SK-N-SH treated with all-trans-retinoic acid at 6 μM for 48 hours (cell line): ENCODE measurements at regions not wholly inside any gene's neighbourhood (a gene's known extent, or its start where the extent isn't known, plus 50 kb on each side); places are given as distances from the start of the nearest gene placed in this dataset.

Experiments used
- ATAC-seq: fragments of 200-7000 bp; cut with Tn5 transposase; 3 replicates; pipeline ENCODE4 v1.9.1; 2020; ENCODE audit warnings: mild to moderate bottlenecking, moderate library complexity
- ARNTL ChIP-seq: fragments of 450-650 bp; formaldehyde crosslinking; IDR thresholded peaks from 2 replicates; pipeline ENCODE4 v1.5.0; 2020; ENCODE audit warnings: low read depth, mild to moderate bottlenecking, moderate library complexity, borderline replicate concordance
- BACH2 ChIP-seq: fragments of 250-450 bp; sonication (Bioruptor Pico); IDR thresholded peaks from 2 replicates; pipeline ENCODE4 v1.9.0; 2021; ENCODE audit warnings: mild to moderate bottlenecking, borderline replicate concordance
- CSDC2 ChIP-seq: fragments of 250-450 bp; sonication (Bioruptor Pico); IDR thresholded peaks from 2 replicates; pipeline ENCODE4 v1.5.0; 2020; ENCODE audit warnings: mild to moderate bottlenecking, moderate library complexity
- CSRNP3 ChIP-seq: fragments of 250-450 bp; sonication (Bioruptor Pico); IDR thresholded peaks from 2 replicates; pipeline ENCODE4 v1.5.1; 2021; ENCODE audit warnings: mild to moderate bottlenecking, moderate library complexity
- ESRRG ChIP-seq: fragments of 250-450 bp; sonication (Bioruptor Pico); IDR thresholded peaks from 2 replicates; pipeline ENCODE4 v1.6.1; 2021; ENCODE audit warnings: mild to moderate bottlenecking
- GLIS3 ChIP-seq: fragments of 250-450 bp; sonication (Bioruptor Pico); IDR thresholded peaks from 2 replicates; pipeline ENCODE4 v1.5.0; 2020; ENCODE audit warnings: mild to moderate bottlenecking, moderate library complexity
- ISL1 ChIP-seq: fragments of 250-450 bp; sonication (Bioruptor Pico); IDR thresholded peaks from 2 replicates; pipeline ENCODE4 v2.1.2; 2022; ENCODE audit warnings: mild to moderate bottlenecking, moderate library complexity
- OSR1 ChIP-seq: fragments of 250-450 bp; sonication (Bioruptor Pico); IDR thresholded peaks from 2 replicates; pipeline ENCODE4 v1.8.0; 2022; ENCODE audit warnings: moderate library complexity, mild to moderate bottlenecking, inconsistent platforms
- PATZ1 ChIP-seq: fragments of 250-450 bp; sonication (Bioruptor Pico); IDR thresholded peaks from 2 replicates; pipeline ENCODE4 v1.8.0; 2020; ENCODE audit warnings: mild to moderate bottlenecking, moderate library complexity, borderline replicate concordance
- PPARA ChIP-seq: fragments of 250-450 bp; sonication (Bioruptor Pico); IDR thresholded peaks from 2 replicates; pipeline ENCODE4 v1.5.0; 2020; ENCODE audit warnings: mild to moderate bottlenecking, borderline replicate concordance
- RARB ChIP-seq: fragments of 250-450 bp; sonication (Bioruptor Pico); IDR thresholded peaks from 2 replicates; pipeline ENCODE4 v1.8.0; 2021; ENCODE audit warnings: mild to moderate bottlenecking, moderate library complexity
- SNAI2 ChIP-seq: fragments of 250-450 bp; sonication (Bioruptor Pico); IDR thresholded peaks from 2 replicates; pipeline ENCODE4 v1.5.0; 2020; ENCODE audit warnings: mild to moderate bottlenecking, moderate library complexity
- TCF4 ChIP-seq: fragments of 250-450 bp; sonication (Bioruptor Pico); IDR thresholded peaks from 2 replicates; pipeline ENCODE4 v1.8.0; 2021; ENCODE audit warnings: mild to moderate bottlenecking, moderate library complexity, borderline replicate concordance
- ZC3H10 ChIP-seq: fragments of 250-450 bp; sonication (Bioruptor Pico); IDR thresholded peaks from 2 replicates; pipeline ENCODE4 v1.5.1; 2021; ENCODE audit warnings: mild to moderate bottlenecking, moderate library complexity
- ZFP3 ChIP-seq: fragments of 250-450 bp; sonication (Bioruptor Pico); IDR thresholded peaks from 2 replicates; pipeline ENCODE4 v1.5.0; 2020; ENCODE audit warnings: mild to moderate bottlenecking, moderate library complexity
- ZNF565 ChIP-seq: fragments of 450-650 bp; formaldehyde crosslinking; conservative IDR thresholded peaks from 2 replicates; pipeline ENCODE4 v1.5.0; 2020; ENCODE audit warnings: low read depth, mild to moderate bottlenecking, moderate library complexity
- ZNF70 ChIP-seq: fragments of 450-650 bp; formaldehyde crosslinking; IDR thresholded peaks from 2 replicates; pipeline ENCODE4 v1.5.0; 2020; ENCODE audit warnings: mild to moderate bottlenecking, moderate library complexity
- ZNF8 ChIP-seq: fragments of 450-650 bp; formaldehyde crosslinking; IDR thresholded peaks from 2 replicates; pipeline ENCODE4 v1.5.0; 2020; ENCODE audit warnings: mild to moderate bottlenecking, moderate library complexity
- TF ChIP-seq, protein P1 (sequence below): fragments of 250-450 bp; sonication (Bioruptor Pico); IDR thresholded peaks from 2 replicates; pipeline ENCODE4 v1.5.1; 2020; ENCODE audit warnings: low read depth, mild to moderate bottlenecking, moderate library complexity
- TF ChIP-seq, protein P2 (sequence below): fragments of 250-450 bp; sonication (Bioruptor Pico); IDR thresholded peaks from 2 replicates; pipeline ENCODE4 v1.8.0; 2021; ENCODE audit warnings: low read depth, mild to moderate bottlenecking, moderate library complexity, borderline replicate concordance

GRCh38 chr9:78612091-78612490, 315.2 kb downstream of the PSAT1 start:
- TF ChIP-seq ISL1 (CRISPR knock-in tag): no peak
- no peak for TF ChIP-seq PATZ1 (CRISPR knock-in tag)
- TF ChIP-seq BACH2 (CRISPR knock-in tag): no peak
- no peak for TF ChIP-seq ESRRG (CRISPR knock-in tag)
- TF ChIP-seq ZNF70 (CRISPR knock-in tag): no peak
- peak; percentile 74 for ATAC-seq

DNA sequence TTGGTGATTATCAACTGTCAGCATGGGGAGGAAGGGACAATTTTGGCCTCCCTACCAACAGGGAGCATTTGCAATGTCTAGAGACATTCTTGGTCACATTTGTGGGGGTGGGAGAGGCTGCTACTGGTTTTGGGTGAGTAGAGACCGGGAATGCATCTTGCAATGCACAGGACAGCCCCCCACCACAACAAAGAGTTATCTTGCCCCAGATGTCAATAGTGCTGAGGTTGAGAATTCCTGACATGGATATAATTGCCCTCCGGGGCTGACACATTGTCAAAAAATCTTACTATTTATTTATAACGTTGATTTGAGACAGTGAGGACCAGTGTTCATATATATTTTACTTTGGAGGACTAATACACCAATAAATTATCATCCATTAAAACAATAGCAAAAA, 316.1 kb downstream of the PSAT1 start:
- TF ChIP-seq PATZ1 (CRISPR knock-in tag) (no peak), CSDC2 (no peak), CSRNP3 (CRISPR knock-in tag) (no peak), OSR1 (no peak), GLIS3 (CRISPR knock-in tag) (no peak), ARNTL (CRISPR knock-in tag) (no peak), ZFP3 (no peak), ZC3H10 (no peak), BACH2 (CRISPR knock-in tag) (no peak), ZNF70 (CRISPR knock-in tag) (no peak)
- no peak for ATAC-seq

DNA sequence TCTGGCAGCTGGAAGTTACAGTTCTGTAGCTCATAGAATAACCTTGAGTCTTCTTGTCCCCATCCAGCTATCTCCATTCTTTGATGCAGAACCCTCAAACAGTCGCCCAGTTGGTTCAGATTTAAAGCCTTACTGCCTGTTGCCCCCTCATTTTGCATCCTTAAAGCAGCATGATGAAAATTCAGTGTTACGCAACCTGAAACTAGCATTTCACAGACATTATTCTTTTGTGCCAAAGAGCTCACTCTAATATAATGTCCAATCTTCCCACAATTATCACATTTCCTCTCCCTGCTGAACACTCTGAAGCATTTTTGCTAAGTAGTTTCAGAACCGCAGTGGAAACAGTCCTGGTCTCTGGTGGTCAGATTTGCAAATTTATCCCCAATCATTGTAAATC, 318.0 kb downstream of the PSAT1 start:
- ATAC-seq: no peak
- TF ChIP-seq ZNF8 (CRISPR knock-in tag) (no peak), CSRNP3 (CRISPR knock-in tag) (no peak), ISL1 (CRISPR knock-in tag) (no peak), ZNF565 (CRISPR knock-in tag) (no peak), RARB (CRISPR knock-in tag) (no peak), ESRRG (CRISPR knock-in tag) (no peak)
- TF ChIP-seq, protein P1, sequence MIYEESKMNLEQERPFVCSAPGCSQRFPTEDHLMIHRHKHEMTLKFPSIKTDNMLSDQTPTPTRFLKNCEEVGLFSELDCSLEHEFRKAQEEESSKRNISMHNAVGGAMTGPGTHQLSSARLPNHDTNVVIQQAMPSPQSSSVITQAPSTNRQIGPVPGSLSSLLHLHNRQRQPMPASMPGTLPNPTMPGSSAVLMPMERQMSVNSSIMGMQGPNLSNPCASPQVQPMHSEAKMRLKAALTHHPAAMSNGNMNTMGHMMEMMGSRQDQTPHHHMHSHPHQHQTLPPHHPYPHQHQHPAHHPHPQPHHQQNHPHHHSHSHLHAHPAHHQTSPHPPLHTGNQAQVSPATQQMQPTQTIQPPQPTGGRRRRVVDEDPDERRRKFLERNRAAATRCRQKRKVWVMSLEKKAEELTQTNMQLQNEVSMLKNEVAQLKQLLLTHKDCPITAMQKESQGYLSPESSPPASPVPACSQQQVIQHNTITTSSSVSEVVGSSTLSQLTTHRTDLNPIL (CRISPR knock-in tag): no peak
- TF ChIP-seq, all 23 proteins: peak for 0

DNA sequence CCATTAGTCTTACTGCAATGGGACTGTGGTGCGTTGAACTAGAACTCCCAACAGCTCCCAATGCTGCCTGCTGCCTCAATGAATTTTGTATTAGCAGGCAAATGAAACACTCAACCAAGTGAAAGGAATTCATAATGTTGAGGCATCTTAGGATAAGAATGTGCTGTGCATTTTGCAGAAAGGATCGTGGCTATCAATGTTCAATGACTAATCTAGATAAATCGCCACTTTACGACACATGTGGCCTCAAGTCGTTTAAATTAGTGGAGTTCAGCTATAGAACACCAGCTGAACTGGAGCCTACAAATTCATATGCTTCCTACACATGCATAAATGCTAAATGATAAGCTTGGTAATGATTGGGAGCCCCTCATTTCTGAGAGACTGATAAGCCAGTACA, 318.4 kb downstream of the PSAT1 start:
- TF ChIP-seq ARNTL (CRISPR knock-in tag) (no peak), SNAI2 (no peak), PATZ1 (CRISPR knock-in tag) (no peak), ZNF8 (CRISPR knock-in tag) (no peak), PPARA (CRISPR knock-in tag) (no peak), ZNF565 (CRISPR knock-in tag) (no peak), ISL1 (CRISPR knock-in tag) (no peak), OSR1 (no peak), GLIS3 (CRISPR knock-in tag) (no peak), BACH2 (CRISPR knock-in tag) (no peak), TCF4 (CRISPR knock-in tag) (no peak), ZC3H10 (no peak)
- TF ChIP-seq, protein P2, sequence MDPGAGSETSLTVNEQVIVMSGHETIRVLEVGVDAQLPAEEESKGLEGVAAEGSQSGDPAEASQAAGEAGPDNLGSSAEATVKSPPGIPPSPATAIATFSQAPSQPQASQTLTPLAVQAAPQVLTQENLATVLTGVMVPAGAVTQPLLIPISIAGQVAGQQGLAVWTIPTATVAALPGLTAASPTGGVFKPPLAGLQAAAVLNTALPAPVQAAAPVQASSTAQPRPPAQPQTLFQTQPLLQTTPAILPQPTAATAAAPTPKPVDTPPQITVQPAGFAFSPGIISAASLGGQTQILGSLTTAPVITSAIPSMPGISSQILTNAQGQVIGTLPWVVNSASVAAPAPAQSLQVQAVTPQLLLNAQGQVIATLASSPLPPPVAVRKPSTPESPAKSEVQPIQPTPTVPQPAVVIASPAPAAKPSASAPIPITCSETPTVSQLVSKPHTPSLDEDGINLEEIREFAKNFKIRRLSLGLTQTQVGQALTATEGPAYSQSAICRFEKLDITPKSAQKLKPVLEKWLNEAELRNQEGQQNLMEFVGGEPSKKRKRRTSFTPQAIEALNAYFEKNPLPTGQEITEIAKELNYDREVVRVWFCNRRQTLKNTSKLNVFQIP (CRISPR knock-in tag): no peak
- TF ChIP-seq, protein P1 (CRISPR knock-in tag): no peak
- TF ChIP-seq, all 23 proteins: peak for 0
- ATAC-seq: no peak
